ENCODE measurements at regions not wholly inside any gene's neighbourhood (a gene's known extent, or its start where the extent isn't known, plus 50 kb on each side); places are given as distances from the start of the nearest gene placed in this dataset.
"Not testable (repeated sequence)": the region's sequence is repeated elsewhere in the genome, so short reads cannot be mapped to it uniquely, and the experiment has no call there.

GRCh38 chr18:30450927-30451326 lies 591.6 kb downstream of the DSC3 start:
- TF ChIP-seq CTCF (IDR thresholded peaks at IDR 0.05; ENCODE audit: insufficient read depth, low read depth, low read length, missing control alignments) = no peak
- DNase-seq (ENCODE audit: low read depth) = no peak
- no peak overlapping the region for H3K4me3 ChIP-seq (ENCODE audit: low read length)

GRCh38 chr18:30446605-30447004 lies 595.9 kb downstream of the DSC3 start:
- H3K4me3 ChIP-seq (ENCODE audit: low read length) = no peak overlapping the region
- no peak for TF ChIP-seq CTCF (IDR thresholded peaks at IDR 0.05; ENCODE audit: insufficient read depth, low read depth, low read length, missing control alignments)
- DNase-seq (ENCODE audit: low read depth) = no peak

GRCh38 chr18:30444544-30444943 lies 598.0 kb downstream of the DSC3 start:
- no peak for DNase-seq (ENCODE audit: low read depth)
- TF ChIP-seq CTCF (IDR thresholded peaks at IDR 0.05; ENCODE audit: insufficient read depth, low read depth, low read length, missing control alignments) = no peak
- no peak overlapping the region for H3K4me3 ChIP-seq (ENCODE audit: low read length)

- DNase-seq (ENCODE audit: low read depth) = no peak
- H3K4me3 ChIP-seq (ENCODE audit: low read length) = no peak overlapping the region
- TF ChIP-seq CTCF (IDR thresholded peaks at IDR 0.05; ENCODE audit: insufficient read depth, low read depth, low read length, missing control alignments) = no peak
These were observed 602.2 kb downstream of the DSC3 start for GRCh38 chr18:30440351-30440750.

GRCh38 chr18:30439174-30439573 lies 603.4 kb downstream of the DSC3 start:
- DNase-seq (ENCODE audit: low read depth) = no peak
- no peak for TF ChIP-seq CTCF (IDR thresholded peaks at IDR 0.05; ENCODE audit: insufficient read depth, low read depth, low read length, missing control alignments)
- H3K4me3 ChIP-seq (ENCODE audit: low read length) = no peak overlapping the region

- no peak overlapping the region for H3K4me3 ChIP-seq (ENCODE audit: low read length)
- no peak for TF ChIP-seq CTCF (IDR thresholded peaks at IDR 0.05; ENCODE audit: insufficient read depth, low read depth, low read length, missing control alignments)
- DNase-seq (ENCODE audit: low read depth) = no peak
These were observed 610.2 kb downstream of the DSC3 start for GRCh38 chr18:30432349-30432748.

- DNase-seq (ENCODE audit: low read depth); H3K4me3 ChIP-seq (ENCODE audit: low read length): not testable (repeated sequence)
These were observed 623.1 kb downstream of the DSC3 start for GRCh38 chr18:30419399-30419798.

GRCh38 chr18:30415903-30416302 lies 626.6 kb downstream of the DSC3 start:
- TF ChIP-seq CTCF (IDR thresholded peaks at IDR 0.05; ENCODE audit: insufficient read depth, low read depth, low read length, missing control alignments) = no peak
- no peak overlapping the region for H3K4me3 ChIP-seq (ENCODE audit: low read length)
- no peak for DNase-seq (ENCODE audit: low read depth)
